GM19452 (cell line): ENCODE measurements at regions not wholly inside any gene's neighbourhood (a gene's known extent, or its start where the extent isn't known, plus 50 kb on each side); places are given as distances from the start of the nearest gene placed in this dataset.
"Not testable (repeated sequence)": the region's sequence is repeated elsewhere in the genome, so short reads cannot be mapped to it uniquely, and the experiment has no call there.

Experiments
- ATAC-seq: cut with Tn5 transposase; IDR thresholded peaks from one replicate; pipeline ENCODE4 v1.9.1; 2021; ENCODE audit not compliant: unreplicated experiment

DNA sequence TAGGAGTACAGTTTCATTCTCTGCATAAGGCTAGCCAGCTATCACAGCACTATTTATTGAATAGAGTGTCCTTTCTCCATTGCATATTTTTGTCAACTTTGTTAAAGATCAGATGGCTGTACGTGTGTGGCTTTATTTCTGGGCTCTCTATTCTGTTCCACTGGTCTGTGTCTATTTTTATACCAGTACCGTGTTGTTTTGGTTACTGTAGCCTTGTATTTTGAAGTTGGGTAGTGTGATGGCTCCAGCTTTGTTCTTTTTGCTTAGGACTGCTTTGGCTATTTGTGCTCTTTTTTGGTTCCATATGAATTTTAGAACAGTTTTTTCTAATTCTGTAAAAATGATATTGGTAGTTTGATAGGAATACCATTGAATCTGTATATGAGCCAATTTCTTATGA, 182.1 kb upstream of the DIAPH2 start:
- no peak for ATAC-seq

DNA sequence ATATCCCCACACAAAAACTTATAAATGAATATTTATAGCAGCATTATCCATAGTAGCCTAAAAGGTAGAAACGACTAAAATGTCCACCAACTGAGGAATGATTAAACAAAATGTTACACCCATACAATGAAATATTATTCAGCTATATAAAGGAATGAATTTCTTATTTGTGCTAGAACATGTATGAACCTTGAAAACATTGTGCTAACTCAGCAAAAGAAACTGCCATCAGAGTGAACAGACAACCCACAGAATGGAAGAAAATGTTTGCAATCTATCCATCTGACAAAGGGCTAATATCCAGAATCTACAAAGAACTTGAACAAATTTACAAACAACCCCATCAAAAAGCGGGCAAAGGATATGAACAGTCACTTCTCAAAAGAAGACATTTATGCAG, 155.3 kb upstream of the DIAPH2 start:
- not testable (repeated sequence) for ATAC-seq

DNA sequence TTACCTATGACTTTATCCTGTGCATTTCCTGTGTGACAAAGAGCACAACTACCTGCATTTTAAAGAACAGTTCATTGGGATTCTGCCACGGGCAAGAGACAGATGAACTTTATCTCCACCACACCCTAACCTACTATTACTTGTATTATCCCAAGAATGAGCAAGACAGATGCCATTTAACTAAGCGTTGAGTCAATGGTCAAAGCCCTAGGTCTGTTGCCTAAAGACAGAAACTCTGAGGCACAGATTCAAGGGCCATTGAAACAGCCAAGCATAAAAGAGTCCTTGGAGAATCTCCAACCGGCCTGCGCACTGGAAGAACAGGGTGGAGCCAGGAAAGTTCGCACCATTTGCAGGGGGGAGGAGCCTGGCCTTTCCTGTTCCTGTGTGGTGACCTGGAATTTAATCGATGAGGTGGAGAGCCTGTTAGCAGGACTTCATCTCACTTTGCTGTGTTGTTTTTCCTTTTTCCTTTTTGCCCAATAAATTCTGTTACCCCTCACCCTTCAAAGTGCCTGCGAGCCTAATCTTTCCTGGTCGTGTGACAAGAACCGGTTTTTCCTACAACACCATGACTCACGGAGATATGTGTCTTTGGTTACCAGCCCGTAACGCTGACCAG, 146.4 kb upstream of the DIAPH2 start:
- ATAC-seq, result no peak

DNA sequence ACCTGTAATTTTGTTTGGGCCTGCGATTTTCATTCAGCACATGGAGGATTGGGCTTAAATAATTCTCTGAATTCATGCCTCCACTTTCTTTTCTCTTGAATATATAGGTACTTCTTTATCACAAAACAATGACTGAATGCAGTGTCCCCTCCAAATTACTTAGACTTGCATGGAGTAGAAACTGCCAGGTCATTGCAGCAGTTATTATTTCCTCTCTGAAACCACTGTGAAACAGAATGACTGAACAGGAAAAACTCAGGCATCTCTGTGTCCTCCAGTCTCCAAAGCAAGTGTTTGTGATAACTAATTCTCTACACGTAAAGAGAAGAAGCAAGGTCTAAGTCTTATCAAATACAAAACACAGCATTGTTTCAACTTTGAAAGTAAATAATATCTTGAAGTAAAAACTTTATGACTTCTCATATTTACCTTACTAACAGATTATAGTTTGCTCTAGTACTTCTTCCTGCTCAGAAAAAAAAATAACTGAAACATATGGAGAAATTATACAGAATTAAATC, 144.5 kb upstream of the DIAPH2 start:
- ATAC-seq, result no peak

DNA sequence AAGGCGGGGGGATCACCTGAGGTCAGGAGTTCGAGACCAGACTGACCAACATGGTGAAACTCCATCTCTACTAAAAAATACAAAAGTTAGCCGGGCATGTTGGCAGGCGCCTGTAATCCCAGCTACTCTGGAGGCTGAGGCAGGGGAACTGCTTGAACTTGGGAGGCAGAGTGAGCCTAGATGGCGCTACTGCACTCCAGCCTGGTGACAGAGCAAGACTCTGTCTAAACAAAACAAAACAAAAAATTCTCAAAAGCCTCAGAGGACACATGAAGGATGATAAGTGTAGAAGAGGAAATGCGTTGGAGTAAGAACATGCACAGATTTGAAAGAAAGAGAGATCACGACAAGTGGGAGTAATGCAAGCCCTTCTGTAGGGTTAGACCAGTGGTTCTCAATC, 138.4 kb upstream of the DIAPH2 start:
- not testable (repeated sequence) for ATAC-seq

DNA sequence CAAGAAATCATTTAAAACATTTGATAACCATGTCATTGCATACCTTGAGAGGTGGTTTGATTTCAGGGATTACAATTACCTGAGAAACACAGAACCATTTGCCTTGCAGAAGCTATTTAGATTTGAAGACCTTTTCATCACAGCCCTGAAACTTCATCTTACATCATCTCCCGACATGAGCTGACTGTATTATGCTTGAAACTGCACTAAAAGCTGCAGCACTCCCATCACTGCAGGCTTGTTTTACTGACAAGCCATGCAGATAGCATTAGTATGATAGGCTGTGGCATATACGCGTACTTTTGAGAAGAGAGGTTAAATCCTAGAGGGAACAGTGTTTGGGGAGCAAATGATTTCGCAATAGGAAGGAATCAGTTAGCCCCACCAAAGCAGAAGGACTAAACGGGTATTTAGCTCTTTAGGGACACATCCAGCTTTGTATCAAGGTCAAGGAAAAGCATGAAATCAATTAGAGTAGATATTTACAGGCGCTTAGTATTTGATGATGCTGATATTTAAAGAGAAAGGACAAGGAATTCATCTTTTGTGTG, 133.2 kb upstream of the DIAPH2 start:
- ATAC-seq, result no peak

DNA sequence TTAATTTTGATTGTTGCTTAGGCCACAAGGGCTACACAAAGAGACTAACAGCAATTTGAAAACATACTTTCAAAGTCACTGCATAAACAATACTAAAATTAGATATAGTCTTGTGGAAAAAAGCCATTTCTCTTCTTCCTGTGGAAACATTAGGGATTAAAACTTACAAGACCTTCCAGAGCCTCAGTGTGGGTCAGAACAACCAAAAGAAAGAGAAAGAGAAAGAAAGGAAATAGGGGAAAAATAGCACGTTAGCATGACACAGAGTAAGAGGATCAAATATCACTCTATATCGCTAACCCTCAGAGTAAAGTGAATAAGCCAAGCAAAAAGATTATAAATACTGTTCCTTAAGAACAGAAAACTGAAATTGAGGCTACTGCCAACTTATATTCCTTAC, 127.8 kb upstream of the DIAPH2 start:
- ATAC-seq, result no peak

DNA sequence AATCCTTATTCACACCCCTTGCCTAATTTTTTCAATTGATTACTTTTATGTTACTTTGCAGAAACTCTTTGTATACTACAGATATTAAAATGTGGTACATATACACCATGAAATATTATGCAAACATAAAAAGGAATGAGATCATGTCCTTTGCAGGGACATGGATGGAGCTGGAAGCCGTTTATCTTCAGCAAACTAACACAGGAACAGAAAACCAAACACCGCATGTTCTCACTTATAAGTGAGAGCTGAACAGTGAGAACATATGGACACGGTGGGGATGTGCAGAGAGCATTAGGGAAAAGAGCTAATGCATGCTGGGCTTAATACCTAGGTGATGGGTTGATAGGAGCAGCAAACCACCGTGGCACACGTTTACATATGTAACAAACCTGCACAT, 123.5 kb upstream of the DIAPH2 start:
- ATAC-seq, result not testable (repeated sequence)

DNA sequence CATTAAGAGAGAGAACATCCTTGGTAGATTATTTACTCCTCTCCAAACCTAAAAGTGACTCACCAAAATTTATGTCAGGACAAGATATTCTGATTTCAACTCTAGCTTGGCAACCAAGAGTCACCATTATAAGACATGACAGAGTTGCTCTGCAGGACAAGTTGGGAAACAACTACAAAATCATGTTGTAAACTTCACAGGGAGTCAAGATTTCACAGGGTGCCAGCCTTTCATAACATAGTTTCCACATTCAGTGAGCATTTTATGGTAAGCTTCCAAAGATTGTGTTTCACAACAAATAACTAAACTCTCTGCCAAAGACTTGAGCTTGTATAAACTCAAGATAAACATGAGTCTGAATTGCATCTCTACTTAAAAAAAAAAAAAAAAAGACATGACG, 121.0 kb upstream of the DIAPH2 start:
- no peak for ATAC-seq

DNA sequence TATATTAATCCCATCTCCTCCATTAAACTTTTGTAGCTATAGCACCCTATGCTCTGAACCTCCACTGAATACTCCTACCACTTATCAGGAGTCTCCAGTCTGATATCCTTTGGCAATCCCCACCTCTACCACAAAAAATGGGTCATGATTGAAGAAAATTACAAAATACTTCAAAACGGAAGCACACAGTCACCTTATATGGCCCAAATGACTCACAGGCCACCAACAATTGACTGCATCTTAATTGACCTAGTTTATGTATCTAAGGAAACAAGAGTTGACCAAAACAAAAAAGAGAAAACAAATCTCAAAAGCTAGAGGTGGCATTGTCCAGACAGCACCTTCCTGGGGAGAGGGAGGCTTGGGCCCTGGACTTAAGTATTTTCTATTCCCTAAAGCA, 120.0 kb upstream of the DIAPH2 start:
- ATAC-seq, result no peak

DNA sequence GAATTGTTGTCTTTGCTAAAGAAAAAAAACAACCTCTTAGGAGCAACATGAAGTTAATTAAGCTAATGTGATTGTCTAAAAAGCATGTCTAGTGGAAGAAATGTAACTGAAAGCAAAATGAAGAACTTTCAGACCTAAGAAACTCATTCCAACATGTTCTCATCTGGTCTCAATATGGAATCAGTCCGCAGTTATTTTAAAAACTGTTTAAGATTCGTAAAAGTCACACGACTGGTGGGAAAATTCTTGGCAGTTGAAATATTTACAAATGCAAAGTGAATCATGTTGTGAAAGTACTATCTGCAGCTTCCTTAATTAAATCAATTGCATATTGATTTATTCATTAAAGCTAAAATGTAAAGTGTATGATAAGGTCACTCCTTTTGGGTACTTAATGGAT, 117.8 kb upstream of the DIAPH2 start:
- no peak for ATAC-seq

DNA sequence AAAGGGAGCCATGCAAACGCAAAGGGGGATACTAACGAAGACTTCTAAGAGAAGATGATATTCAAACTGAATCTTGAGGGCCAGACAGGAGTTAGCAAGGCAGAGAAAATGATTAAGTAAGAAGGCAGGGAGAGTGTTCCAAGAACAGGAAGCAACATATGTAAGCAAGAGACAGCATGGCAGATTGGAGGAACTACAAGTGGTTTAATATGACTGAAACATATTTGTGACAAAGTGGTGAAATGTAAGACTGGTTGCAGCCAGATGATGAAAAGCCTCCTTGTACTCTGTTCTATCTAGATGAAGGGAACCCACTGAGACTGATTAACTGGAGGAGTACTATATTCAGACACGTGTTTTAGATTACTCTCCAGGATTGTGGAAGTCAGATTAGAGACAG, 116.6 kb upstream of the DIAPH2 start:
- no peak for ATAC-seq

DNA sequence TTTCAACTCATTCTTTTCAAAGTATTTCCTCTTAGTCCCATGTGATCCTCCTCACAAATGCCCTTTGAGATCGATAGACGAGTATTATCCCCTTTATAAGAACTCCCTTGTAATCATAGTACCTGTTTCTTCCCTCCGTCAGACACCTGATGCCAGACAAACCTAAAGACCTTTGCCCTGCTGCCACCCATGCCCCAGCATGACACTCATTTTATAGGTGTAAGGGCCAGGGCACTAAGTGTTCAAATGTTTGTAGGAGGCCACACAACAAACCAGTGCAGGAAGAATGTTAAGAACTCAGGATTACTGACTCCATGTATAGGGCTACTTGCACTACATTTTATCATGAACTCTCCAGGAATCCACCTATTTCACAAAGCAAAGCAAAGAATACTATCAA, 115.6 kb upstream of the DIAPH2 start:
- ATAC-seq, result no peak

DNA sequence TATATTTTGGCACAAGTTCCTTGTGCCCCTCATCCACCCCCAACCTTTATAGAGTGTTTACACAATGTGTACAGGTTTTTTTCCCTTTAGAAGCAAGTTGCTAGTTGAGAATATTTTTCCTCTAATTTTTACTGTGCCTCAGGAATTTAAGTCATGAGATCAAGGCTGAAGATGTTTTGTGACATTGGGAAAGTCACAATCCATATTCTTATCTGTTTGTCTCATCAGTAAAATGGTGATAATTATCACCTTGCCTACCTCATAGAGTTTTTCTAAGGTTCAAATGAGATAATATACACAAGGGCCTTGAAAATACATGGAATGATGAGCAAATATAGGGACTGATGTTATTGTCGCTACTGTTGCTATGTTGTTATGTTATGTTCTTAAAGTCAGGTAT, 109.6 kb upstream of the DIAPH2 start:
- no peak for ATAC-seq

DNA sequence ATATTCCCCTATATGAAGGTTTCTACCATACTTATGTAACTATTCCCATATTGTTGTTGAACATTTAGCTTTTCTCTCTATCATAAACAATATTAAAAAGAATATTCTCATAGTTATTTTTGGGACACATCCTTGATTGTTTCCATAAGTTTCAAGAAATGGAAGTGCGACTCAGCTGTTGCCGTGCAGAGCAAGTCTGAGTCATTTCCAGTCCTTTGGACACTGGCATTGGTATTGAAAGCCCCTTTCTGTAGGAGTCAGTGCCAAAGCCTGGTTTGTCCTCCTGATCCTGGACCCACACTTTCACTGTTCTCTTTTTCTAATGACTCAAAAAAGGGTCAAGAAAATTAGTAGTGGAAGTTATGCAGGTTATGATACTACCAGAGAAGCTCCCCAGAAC, 108.3 kb upstream of the DIAPH2 start:
- no peak for ATAC-seq

DNA sequence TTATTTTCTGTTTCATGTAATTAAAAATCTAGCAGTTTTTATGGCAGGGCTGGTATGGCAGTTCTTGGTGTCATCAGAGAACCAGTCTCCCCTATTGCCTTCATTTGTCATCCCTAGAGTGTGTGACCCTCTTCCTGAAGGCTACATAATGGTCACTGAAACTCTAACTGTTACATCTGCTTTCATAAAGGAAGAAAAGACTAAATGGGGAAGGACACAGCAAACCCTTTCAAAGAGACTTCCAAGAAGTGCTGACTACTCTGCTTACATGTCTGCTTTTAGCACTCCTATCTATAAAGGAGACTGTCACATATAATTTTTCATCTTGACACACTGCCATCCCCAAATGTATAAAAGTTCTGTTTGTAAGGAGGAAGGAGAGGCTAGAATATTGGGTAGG, 105.9 kb upstream of the DIAPH2 start:
- no peak for ATAC-seq

DNA sequence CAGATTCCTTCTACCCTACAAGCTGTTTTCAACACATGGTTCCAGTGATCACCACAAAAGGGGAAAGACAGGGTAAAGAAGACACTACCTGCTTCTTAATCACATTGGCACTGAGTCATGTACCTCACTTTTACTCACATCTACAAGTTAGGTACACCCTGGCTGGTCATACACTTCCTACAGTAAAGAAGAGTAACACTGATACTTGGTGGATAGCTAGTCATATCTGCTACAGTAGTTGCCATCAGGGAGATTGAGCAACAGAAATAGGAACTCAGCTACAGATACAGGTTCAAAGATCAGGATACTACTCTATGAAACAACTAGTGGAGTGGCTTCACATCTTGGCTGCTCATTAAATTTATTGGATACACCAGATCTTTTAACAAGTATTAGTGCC, 105.4 kb upstream of the DIAPH2 start:
- ATAC-seq, result no peak

DNA sequence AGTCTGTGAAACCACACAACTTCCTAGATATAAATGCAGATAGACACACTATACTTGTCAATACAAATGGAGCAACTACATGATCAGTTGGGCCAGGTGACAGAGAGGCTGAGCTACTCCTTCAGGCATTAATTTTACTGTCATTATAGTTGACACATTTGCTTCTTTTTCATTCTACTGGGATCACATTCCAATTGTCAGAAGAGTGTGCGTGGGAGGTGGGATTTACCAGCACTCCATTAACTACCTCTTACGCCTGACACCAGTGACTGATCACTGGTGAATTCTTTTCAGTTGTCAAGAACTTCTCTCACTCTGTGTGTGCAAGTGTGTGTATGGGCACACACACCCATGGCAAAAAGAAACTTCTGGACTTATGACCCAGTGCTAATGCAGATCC, 94.2 kb upstream of the DIAPH2 start:
- ATAC-seq, result no peak

DNA sequence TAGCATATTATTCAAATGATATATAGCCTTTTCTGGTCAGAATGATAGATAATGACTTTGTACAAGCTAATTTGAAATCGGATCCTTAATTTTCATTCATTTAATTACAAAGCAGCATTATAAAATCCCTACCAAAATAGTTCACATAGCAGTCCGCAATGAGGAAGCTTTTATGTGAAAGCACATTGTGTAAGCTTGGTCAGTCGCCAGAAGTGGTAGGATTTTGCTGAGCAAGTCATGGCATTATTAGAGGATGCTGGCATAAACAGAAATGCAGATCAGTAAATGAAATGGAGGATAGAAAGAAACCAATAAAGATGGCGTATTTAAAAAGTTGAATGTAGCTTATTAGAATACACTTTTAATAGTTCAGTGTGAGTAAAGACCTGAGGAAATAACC, 93.2 kb upstream of the DIAPH2 start:
- ATAC-seq, result no peak

DNA sequence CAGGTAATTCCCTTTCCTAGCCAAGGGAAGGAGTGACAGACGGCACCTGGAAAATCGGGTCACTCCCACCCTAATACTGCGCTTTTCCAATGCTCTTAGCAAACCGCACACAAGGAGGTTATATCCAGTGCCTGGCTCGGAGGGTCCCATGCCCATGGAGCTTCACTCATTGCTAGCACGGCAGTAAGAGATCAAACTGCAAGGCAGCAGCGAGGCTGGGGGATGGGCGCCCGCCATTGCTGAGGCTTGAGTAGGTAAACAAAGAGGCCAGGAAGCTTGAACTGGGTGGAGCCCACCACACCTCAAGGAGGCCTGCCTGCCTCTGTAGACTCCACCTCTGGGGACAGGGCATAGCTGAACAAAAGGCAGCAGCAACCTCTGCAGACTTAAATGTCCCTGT, 86.8 kb upstream of the DIAPH2 start:
- ATAC-seq, result not testable (repeated sequence)

DNA sequence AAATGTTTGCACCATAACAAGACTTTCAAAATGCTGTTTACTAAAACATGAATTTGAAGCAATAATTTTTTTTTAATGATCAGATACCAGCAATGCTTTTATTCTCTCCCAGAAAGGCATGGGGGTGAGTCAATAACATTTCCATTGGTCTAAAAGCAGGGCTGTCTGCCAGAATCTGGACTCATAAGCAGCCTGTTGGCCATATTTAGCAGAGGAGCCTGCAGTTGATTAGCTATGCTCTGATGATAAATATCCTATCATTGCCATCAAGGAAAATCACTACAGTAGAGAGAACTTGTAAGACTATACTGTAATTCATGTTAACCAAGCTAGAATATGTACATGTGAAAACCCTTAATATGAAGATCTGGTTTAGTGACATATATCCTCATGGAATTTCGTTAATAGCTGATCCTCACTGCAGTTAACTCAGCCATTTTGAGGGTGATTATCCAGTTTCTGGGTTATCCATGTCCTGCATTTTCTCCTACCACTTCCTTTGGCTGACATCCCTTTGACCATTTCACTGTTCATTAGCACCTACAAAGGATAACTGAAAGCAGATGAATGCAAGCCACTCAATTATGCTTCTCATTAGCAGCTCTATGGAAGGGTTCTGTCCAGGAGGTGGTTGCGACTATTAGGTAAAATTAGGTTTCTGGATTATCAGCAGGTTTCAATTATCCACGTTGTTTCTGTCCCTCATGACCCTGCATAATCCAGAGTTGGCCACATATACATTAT, 72.9 kb upstream of the DIAPH2 start:
- ATAC-seq, result no peak

DNA sequence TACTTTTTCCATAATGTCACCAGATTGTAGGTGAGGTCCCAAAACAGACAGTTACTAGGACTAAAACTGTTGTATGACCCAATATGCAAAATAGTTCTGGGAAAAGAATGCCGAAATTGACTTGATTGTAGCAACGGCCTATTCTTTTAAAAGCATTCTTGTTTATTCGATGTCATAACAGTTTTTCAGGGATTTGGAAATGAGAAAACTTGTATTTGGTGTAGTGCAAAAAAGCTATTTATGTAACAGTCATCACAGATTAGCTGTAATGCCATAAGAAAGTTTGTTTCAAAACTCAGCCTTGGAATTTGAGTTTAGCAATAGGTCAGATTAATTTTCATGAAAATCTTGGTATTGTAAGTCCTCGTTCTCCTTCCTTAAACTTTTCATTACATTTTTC, 69.2 kb upstream of the DIAPH2 start:
- no peak for ATAC-seq
